HL-60 (cell line): ENCODE measurements at regions not wholly inside any gene's neighbourhood (a gene's known extent, or its start where the extent isn't known, plus 50 kb on each side); places are given as distances from the start of the nearest gene placed in this dataset.

ENCODE experiments used
- DNase-seq, 2 experiments: peaks; one replicate each; pipeline ENCODE4 v3.0.0-alpha.2; 2010 to 2020; ENCODE audit warnings: low read depth in 1 of 2, low spot score in 1 of 2
- H3K27ac ChIP-seq: fragments of 250-450 bp; sonication (Bioruptor Pico); replicated peaks from 2 replicates; pipeline ENCODE4 v1.5.1; 2020; ENCODE audit warnings: mild to moderate bottlenecking, moderate library complexity
- H3K27me3 ChIP-seq: fragments of 250-450 bp; sonication (Bioruptor Pico); 2 replicates; pipeline ENCODE4 v1.5.1; 2021; ENCODE audit warnings: mild to moderate bottlenecking, moderate library complexity; ENCODE audit not compliant: insufficient read depth, poor library complexity, severe bottlenecking
- H3K4me3 ChIP-seq: replicated peaks from 2 replicates; pipeline ENCODE4 v1.5.1; 2011; ENCODE audit warnings: mild to moderate bottlenecking, control low read depth, low read length; ENCODE audit not compliant: insufficient read depth
- CTCF ChIP-seq: IDR thresholded peaks from one replicate; pipeline ENCODE4 v1.5.1; 2011; ENCODE audit warnings: low read length, control low read depth, inconsistent platforms; ENCODE audit not compliant: insufficient read depth
- GABPA ChIP-seq: IDR thresholded peaks from 2 replicates; pipeline ENCODE4 v1.6.1; 2012; ENCODE audit warnings: low read depth
- POLR2AphosphoS5 ChIP-seq: IDR thresholded peaks from 2 replicates; pipeline ENCODE4 v1.6.1; 2012; ENCODE audit warnings: low read depth
- REST ChIP-seq: IDR thresholded peaks from 2 replicates; pipeline ENCODE4 v1.6.1; 2012; ENCODE audit warnings: low read depth; ENCODE audit not compliant: insufficient replicate concordance
- SPI1 ChIP-seq: IDR thresholded peaks from 2 replicates; pipeline ENCODE4 v1.6.1; 2012; ENCODE audit warnings: low read depth, mild to moderate bottlenecking, borderline replicate concordance

- TF ChIP-seq CTCF (no peak), POLR2AphosphoS5 (no peak), SPI1 (no peak), GABPA (no peak), REST (no peak)
- DNase-seq: peak in 1 of 2 experiments; percentile 35
- Histone ChIP-seq H3K27me3 (no peaks in the 10 kb centered on the region), H3K27ac (peak overlapping the region; percentile 61), H3K4me3 (no peak overlapping the region)
These were observed 101.1 kb upstream of the FRY start for GRCh38 chr13:31930490-31930889.

GRCh38 chr13:31930901-31931522 is 100.6 kb upstream of the FRY start:
- peak overlapping the region; percentile 61 for H3K27ac ChIP-seq
- H3K27me3 ChIP-seq: no peaks in the 10 kb centered on the region
- DNase-seq: peak in 1 of 2 experiments; percentile 42
- TF ChIP-seq SPI1: peak; percentile 57
- no peak for TF ChIP-seq REST
- TF ChIP-seq GABPA: no peak
- TF ChIP-seq POLR2AphosphoS5: no peak
- TF ChIP-seq CTCF: no peak
- H3K4me3 ChIP-seq: no peak overlapping the region

- H3K4me3 ChIP-seq: no peak overlapping the region
- TF ChIP-seq GABPA: no peak
- TF ChIP-seq CTCF: no peak
- TF ChIP-seq SPI1: no peak
- TF ChIP-seq POLR2AphosphoS5: no peak
- TF ChIP-seq REST: no peak
These were observed 94.1 kb upstream of the FRY start for GRCh38 chr13:31937436-31937835.

More at GRCh38 chr13:31937436-31937835, 94.1 kb upstream of the FRY start:
- no peak for DNase-seq
- Histone ChIP-seq H3K27me3 (no peaks in the 10 kb centered on the region), H3K27ac (no peak overlapping the region)
